MG63 (cell line): ENCODE measurements at regions not wholly inside any gene's neighbourhood (a gene's known extent, or its start where the extent isn't known, plus 50 kb on each side); places are given as distances from the start of the nearest gene placed in this dataset.
"Not testable (repeated sequence)": the region's sequence is repeated elsewhere in the genome, so short reads cannot be mapped to it uniquely, and the experiment has no call there.

Source experiments
- DNase-seq: peaks from one replicate; pipeline ENCODE4 v3.0.0-alpha.2; 2020
- H3K27me3 ChIP-seq: fragments of 250-450 bp; sonication (Bioruptor Pico); 2 replicates; pipeline ENCODE4 v1.5.1; 2020; ENCODE audit warnings: mild to moderate bottlenecking, moderate library complexity
- H3K36me3 ChIP-seq: fragments of 250-450 bp; sonication (Bioruptor Pico); 2 replicates; pipeline ENCODE4 v1.5.1; 2020; ENCODE audit warnings: mild to moderate bottlenecking, moderate library complexity
- H3K4me3 ChIP-seq: fragments of 250-450 bp; sonication (Bioruptor Pico); 2 replicates; pipeline ENCODE4 v1.5.1; 2020; ENCODE audit warnings: mild to moderate bottlenecking, moderate library complexity
- H3K9me3 ChIP-seq: fragments of 250-450 bp; sonication (Bioruptor Pico); 2 replicates; pipeline ENCODE4 v1.5.1; 2020; ENCODE audit warnings: mild to moderate bottlenecking, moderate library complexity

DNA sequence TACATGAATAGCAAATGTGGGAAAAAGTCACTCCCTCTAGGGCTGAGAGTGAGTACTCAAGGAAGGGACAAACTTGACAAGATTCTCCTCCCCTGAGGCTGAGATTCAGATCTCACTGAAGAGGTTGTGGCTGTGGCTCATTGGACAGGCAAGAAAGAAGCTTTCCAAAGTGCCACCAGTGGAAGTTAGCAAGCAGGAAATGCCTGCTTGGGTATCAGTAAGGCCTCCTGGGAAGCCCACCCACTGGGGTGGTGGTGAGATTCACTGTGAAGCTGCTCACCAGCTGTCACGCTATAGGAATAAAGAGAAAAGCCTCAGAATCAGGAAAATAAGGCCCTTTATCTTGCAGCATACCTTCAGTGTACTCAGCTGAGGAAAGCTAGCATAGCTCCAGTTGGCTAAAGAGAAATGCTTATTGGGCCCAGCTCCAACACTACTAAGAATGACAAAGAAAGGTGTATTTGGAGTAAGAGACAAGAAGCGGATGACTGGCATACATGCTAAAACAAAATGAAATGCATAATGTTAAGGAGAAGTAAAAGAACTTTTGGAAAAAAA, 274.4 kb upstream of the TOM1L1 start:
- Histone ChIP-seq H3K36me3 (no peaks in the 10 kb centered on the region), H3K4me3 (no peak overlapping the region), H3K9me3 (no peaks in the 10 kb centered on the region)

DNA sequence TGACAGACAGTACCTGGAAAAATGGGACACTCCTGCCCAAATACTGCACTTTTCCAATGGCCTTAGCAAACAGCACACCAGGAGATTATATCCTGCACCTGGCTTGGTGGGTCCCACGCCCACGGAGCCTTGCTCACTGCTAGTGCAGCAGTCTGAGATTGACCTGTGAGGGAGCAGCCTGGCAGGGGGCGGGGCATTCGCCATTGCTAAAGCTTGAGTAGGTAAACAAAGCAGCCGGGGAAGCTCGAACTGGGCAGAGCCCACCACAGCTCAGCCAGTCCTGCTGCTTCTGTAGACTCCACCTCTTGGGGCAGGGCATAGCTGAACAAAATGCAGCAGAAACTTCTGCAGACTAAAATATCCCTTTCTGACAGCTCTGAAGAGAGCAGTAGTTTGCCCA, 261.2 kb upstream of the TOM1L1 start:
- not testable (repeated sequence) for DNase-seq, H3K27me3 ChIP-seq, H3K4me3 ChIP-seq, H3K36me3 ChIP-seq, H3K9me3 ChIP-seq

More for the DNA sequence above, 274.4 kb upstream of the TOM1L1 start:
- H3K27me3 ChIP-seq, result no peaks in the 10 kb centered on the region; the same call in 1 of the 2 replicates
- no peak for DNase-seq

DNA sequence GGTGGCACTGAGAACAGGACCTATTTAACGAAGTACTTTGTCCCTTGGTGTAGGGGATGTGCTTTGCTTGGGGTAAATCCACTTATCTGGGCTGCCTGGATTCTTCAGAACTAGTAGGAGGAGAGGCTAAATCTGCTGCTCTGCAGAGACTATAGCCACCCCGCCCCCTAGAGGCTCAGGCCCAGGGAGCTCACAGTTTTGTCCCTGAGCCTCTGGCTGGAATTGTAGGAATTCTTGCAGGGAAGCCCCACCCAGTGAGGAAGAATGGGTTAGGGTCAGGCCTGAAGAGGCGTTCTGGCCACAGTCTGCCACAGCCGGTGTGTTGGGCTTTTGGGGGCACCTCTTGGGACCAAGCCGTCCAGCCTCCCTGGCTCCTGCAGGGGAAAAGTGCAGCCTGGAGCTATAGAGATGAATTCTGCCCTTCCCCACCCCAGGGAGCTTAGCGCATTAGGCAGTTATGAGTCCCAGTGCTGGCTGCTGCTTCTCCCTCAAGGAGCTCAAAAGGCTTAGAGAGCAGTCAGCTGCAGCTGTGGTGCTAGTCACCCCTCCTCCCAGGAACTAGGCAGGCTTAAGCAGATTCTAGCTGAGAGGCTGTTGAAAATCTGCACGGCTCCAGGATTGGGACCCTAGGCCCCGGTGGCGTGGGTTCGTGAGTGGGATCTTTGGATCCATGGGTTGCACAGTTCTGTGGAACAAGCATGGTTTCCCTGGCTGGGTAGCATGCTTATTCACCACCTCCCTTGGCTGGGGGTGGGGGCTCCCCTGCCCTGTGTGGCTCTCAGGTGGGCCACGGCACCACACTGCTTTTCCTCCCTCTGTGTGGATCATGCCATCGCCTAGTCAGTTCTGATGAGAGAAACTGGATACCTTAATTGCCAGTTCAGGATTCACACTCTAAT, 237.4 kb upstream of the TOM1L1 start:
- Histone ChIP-seq H3K27me3 (no peaks in the 10 kb centered on the region), H3K4me3 (no peak overlapping the region), H3K9me3 (no peaks in the 10 kb centered on the region), H3K36me3 (no peaks in the 10 kb centered on the region)
- DNase-seq, result no peak

DNA sequence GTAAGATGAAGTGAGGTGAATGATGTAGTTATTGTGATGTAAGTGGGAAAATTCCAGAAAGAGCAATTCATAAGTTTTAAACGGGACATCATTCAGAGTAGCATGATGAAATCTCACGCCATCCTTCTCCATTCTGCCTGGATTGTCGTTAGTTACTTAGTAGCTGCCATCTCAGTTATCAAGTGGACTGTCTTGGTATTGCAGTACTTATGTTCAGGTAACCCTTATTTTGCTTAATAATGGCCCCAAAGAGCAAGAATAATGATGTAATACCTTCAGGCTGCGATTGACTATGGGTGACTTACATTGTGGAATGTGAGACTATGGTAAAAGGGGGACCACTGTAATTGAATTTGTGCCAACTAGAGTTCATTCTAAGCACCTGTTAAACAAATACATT, 234.1 kb upstream of the TOM1L1 start:
- no peaks in the 10 kb centered on the region for H3K9me3 ChIP-seq
- DNase-seq, result no peak
- no peaks in the 10 kb centered on the region for H3K36me3 ChIP-seq
- H3K27me3 ChIP-seq, result no peaks in the 10 kb centered on the region
- no peak overlapping the region for H3K4me3 ChIP-seq

DNA sequence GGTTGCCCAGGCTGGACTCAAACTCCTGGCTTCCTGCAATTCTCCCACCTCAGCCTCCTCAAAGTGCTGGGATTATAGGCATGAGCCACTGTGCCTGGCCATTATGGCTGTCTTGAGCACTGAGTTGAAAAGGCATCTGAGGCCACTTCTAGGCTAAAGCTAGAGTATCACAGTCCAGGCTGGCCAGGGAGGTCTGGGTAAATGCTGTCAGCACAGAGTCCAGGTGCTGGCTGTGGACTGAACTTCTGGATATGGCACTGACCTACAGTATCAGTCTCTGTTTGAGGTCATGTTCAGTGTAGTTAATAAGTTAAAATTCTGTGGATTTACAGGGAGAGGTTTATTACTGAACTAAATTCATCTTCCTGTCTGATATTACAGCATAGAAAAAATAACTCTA, 222.5 kb upstream of the TOM1L1 start:
- H3K27me3 ChIP-seq, result no peaks in the 10 kb centered on the region
- no peak for DNase-seq
- no peaks in the 10 kb centered on the region for H3K9me3 ChIP-seq
- no peak overlapping the region for H3K4me3 ChIP-seq
- no peaks in the 10 kb centered on the region for H3K36me3 ChIP-seq

DNA sequence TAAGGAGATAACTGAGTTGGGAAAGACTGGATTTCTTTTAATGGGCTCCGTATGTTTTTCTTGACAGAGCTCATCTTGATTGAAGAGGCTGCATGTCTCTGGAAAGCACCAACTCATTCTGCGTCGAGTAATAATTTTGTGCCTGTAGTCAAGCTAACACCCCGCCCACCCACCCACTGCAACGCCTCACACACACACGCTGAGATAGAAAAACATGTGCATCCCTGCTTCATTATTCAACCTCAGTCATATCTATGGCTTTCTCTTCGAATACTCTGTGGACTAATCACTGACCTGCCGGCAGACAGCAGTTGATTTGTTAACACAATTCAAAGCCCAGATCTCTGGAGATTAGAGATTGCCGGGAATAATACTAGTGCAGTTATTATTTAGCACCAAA, 220.2 kb upstream of the TOM1L1 start:
- Histone ChIP-seq H3K27me3 (no peaks in the 10 kb centered on the region), H3K4me3 (no peak overlapping the region), H3K36me3 (no peaks in the 10 kb centered on the region), H3K9me3 (no peaks in the 10 kb centered on the region)
- DNase-seq, result no peak

DNA sequence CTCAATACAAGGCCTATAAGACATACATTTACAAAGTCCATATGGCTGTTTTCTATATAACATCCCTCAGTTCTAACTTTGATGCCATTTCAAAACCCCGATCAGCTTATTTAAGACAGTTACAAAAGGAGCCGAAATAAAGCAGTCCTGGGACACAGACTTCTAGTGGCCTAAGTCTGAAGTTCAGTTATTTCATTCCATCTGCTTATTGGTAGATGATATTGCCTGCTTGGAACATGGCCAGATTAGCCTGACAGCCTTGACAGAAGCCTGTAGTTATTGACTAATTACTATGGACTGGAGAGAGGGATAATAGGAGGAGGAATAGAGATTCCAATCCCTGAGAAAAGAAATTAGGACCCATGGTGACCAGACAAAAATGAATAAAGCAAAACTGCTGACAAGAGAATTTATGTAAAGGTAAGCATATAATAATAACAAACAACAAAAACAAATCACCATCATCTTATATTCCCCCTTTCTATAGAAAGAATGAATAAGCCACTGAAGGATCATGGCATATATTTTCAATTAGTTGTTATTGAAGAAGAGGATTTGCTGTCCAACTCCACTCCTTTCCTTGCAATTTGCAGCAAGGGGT, 206.3 kb upstream of the TOM1L1 start:
- Histone ChIP-seq H3K4me3 (no peak overlapping the region), H3K9me3 (no peaks in the 10 kb centered on the region), H3K36me3 (no peaks in the 10 kb centered on the region), H3K27me3 (no peaks in the 10 kb centered on the region)
- no peak for DNase-seq

DNA sequence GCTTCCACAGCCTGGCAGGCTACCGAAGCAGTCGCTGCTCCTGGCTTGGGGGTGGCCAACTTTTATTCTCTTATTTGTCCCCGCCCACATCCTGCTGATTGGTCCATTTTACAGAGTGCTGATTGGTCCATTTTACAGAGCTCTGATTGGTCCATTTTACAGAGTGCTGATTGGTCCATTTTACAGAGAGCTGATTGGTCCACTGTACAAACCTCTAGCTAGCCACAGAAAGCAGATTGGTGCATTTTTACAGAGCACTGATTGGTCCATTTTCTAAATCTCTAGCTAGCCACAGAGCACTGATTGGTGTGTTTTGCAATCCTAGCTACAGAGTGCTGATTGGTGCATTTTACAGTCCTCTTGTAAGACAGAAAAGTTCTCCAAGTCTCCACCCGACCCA, 187.9 kb upstream of the TOM1L1 start:
- H3K9me3 ChIP-seq, H3K27me3 ChIP-seq, H3K4me3 ChIP-seq, H3K36me3 ChIP-seq, DNase-seq: not testable (repeated sequence)

DNA sequence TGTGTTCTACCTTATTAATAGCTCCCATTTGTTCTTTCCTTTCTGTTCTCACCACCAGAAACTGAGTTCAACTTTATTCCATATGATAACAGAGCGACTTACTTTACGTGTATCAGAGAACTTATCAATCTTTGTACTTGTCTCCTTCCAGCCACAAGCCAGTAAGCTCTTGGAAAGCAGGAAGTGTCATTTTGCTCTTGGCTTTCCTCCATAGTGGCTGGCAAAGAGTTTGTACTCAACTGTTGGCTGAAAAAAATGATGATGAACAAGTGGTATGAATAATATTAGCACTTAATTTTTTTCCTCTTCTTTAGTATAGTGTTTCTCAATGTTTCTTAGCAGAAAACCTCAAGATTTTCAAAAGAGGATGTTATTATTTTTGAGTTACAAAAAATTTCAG, 182.4 kb upstream of the TOM1L1 start:
- H3K4me3 ChIP-seq, result no peak overlapping the region
- H3K27me3 ChIP-seq, result no peaks in the 10 kb centered on the region
- H3K9me3 ChIP-seq, result no peaks in the 10 kb centered on the region

DNA sequence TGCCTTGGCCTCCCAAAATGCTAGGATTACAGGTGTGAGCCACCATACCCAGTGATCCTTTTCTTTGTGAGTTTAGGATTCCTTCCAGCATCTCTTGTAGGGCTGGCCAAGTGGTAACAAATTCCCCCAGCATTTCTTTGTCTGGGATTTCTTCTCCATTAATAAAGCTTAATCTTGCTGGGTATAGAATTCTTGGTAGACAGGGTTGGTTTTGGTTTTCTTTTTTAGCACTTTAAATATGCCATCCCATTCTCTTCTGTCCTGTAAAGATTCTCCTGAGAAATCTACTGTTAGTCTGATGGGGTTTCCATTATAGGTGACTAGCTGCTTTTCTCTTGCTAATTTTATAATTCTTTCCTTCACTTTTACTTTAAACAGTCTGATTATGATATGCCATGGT, 173.0 kb upstream of the TOM1L1 start:
- no peak overlapping the region for H3K4me3 ChIP-seq
- DNase-seq, result no peak
- no peaks in the 10 kb centered on the region for H3K36me3 ChIP-seq
- 0 out of 2 replicates have a peak, but pooled peaks cover 3% of the 10 kb centered on the region for H3K9me3 ChIP-seq
- H3K27me3 ChIP-seq, result no peaks in the 10 kb centered on the region

More for the DNA sequence above, 182.4 kb upstream of the TOM1L1 start:
- no peaks in the 10 kb centered on the region for H3K36me3 ChIP-seq
- no peak for DNase-seq

DNA sequence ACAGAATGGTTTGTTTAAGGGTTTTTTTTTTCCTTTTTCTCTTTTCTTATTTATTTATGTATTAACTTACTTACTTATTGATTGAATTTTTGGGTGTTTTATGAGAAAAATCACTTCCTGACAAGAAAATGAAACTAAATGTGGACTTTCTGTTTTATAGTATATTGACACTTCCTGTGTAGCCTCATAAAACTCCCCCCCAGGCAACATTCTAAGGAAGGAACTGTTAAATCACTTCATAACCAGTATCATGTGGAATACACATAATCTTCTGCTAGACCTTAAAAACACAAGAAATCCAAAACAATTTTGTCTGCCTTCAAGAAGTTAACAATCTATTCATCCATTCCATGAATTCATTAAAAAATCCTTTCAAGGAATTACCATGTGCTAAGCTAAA, 164.1 kb upstream of the TOM1L1 start:
- Histone ChIP-seq H3K9me3 (no peaks in the 10 kb centered on the region), H3K36me3 (no peaks in the 10 kb centered on the region), H3K27me3 (no peaks in the 10 kb centered on the region), H3K4me3 (no peak overlapping the region)
- no peak for DNase-seq

DNA sequence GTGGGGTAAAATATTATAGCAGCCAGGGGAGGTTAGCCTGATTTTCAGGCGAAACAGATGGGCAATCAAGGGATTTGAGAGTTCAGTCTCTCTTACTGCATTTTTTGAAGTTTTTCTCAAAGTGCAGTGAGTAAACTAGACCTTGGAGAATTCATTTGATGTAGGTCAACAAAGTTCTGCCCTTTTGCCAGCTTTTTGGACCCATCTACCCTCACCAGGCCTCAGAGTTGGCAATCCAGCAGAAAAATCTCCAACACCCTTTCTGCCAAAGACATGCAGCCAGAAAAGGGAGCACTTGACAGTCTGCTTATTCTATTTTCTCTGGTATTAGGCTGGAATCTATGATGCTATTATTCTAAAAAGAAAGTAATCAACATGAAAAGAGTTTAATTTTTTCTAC, 162.2 kb upstream of the TOM1L1 start:
- no peaks in the 10 kb centered on the region for H3K27me3 ChIP-seq
- no peak for DNase-seq
- no peak overlapping the region for H3K4me3 ChIP-seq
- no peaks in the 10 kb centered on the region for H3K36me3 ChIP-seq
- no peaks in the 10 kb centered on the region for H3K9me3 ChIP-seq

DNA sequence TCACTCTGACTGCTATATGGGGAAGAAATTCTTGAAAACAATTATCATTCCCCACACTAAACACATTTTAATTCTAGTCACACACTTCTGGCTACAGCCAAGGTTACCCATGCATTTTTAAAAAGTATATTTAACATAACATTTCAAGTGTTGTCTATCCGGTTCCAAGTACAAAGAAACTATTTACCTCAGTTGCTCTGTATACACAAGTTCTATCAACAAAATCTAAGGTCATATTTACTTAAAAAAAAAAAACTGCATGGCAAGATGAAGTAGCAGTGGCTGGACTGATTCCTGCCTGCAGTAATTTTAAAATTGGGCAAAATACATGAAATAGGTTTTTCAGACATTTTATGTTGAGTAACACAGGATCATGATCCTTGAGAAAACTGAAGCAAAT, 155.9 kb upstream of the TOM1L1 start:
- Histone ChIP-seq H3K36me3 (no peaks in the 10 kb centered on the region), H3K4me3 (no peak overlapping the region), H3K9me3 (peaks cover 6% of the 10 kb centered on the region; the same call in 1 of the 2 replicates), H3K27me3 (no peaks in the 10 kb centered on the region)
- DNase-seq, result no peak

DNA sequence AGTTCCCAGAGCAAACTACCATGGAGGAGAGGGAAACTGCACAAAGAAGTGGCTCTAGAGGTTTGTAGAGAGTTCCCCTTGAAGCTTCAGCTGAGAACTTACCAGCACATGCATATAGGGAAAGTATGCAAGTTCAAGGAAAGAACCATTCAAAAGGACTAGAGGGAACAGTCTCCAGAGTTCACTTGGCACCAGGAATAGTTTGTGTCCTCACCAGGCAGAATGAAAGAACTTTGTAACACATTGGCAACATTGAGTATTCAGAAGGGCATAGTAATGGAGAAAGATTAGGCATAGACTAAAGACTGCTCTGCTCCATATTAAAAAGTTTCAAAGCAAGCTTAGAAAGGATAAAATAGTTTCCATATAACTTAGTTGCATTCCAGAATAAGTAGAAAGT, 155.4 kb upstream of the TOM1L1 start:
- Histone ChIP-seq H3K27me3 (no peaks in the 10 kb centered on the region), H3K36me3 (no peaks in the 10 kb centered on the region), H3K4me3 (no peak overlapping the region), H3K9me3 (peaks cover 6% of the 10 kb centered on the region; the same call in 1 of the 2 replicates)
- DNase-seq, result no peak

DNA sequence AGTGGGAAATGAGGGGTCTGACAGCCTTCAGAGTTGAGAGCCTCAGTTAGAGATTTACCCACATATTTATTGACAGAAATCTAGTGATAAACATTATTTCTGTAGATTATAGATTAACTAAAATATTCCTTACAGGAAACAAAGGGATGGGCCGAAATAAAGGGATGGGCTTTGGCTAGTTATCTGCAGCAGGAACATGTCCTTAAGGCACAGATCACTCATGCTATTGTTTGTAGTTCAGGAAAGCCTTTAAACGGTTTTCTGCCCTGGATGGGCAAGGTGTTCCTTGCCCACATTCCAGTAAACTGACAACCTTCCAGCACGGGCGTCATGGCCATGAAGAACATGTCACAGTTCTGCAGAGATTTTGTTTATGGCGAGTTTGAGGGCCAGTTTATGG, 154.8 kb upstream of the TOM1L1 start:
- no peaks in the 10 kb centered on the region for H3K27me3 ChIP-seq
- no peaks in the 10 kb centered on the region for H3K36me3 ChIP-seq
- H3K4me3 ChIP-seq, result no peak overlapping the region
- peaks cover 6% of the 10 kb centered on the region; the same call in 1 of the 2 replicates for H3K9me3 ChIP-seq
- no peak for DNase-seq

DNA sequence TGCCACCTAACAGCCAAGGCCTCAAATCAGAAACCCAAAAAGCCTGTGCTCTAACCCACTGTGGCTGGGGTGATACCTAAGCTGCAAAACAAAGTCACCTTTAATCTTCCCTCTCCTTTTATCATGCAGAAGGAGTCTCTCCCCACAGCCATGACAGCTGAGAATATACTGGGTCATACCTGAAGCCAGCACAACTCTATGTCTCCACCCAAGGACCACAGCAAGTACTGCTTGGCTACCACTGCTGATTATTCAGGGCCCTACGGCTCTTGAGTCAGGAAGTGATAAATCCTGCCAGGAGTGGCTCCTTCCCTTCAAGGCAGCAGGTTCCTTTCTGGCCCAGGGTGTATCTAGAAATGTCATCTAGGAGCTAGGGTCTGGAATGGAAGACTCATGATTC, 151.5 kb upstream of the TOM1L1 start:
- Histone ChIP-seq H3K27me3 (no peaks in the 10 kb centered on the region), H3K36me3 (no peaks in the 10 kb centered on the region), H3K4me3 (no peak overlapping the region), H3K9me3 (peaks cover 6% of the 10 kb centered on the region; the same call in 1 of the 2 replicates)
- no peak for DNase-seq

DNA sequence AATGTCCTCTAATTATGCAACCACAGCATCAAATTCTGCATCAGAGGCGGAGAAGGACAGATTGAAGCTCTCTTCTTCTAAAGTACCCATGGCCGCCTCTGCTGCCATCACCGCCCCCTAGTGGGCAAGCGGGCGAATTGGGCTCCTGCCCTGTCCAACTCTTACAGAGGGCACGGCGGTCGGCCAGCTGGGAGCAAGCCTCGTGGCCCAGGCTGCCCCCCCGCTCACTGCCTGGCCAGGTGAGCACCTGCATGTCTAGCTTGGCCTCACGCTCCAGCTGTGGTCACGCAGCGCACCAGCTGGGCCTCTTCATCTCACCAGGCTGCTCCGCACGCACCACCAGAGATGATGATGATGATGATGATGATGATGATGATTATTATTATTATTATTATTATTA, 146.1 kb upstream of the TOM1L1 start:
- no peaks in the 10 kb centered on the region for H3K27me3 ChIP-seq
- H3K9me3 ChIP-seq, result no peaks in the 10 kb centered on the region
- H3K36me3 ChIP-seq, result no peaks in the 10 kb centered on the region
- H3K4me3 ChIP-seq, result no peak overlapping the region
- DNase-seq, result no peak

DNA sequence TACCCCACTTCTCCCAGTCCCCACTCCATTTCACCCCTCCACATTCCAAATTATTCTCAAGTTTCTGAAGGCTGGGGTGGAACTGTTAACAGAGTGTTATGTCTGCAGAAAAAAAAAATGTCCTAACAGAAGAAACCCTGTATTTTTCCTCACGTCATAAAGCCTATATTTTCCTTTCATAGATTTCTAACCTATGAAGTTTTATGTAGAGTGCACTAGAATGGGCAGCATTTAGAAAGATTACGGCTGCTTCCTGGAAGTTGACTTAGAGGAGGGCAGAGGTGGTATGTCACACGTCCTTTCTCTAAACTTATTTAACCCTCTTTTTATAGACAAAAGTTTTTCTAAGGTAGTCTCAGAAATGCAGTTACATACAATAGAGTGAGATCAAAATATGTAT, 139.8 kb upstream of the TOM1L1 start:
- no peak overlapping the region for H3K4me3 ChIP-seq
- no peaks in the 10 kb centered on the region for H3K9me3 ChIP-seq
- H3K27me3 ChIP-seq, result no peaks in the 10 kb centered on the region; the same call in 1 of the 2 replicates
- no peak for DNase-seq
- H3K36me3 ChIP-seq, result no peaks in the 10 kb centered on the region
